GM18508 (cell line): ENCODE measurements at regions not wholly inside any gene's neighbourhood (a gene's known extent, or its start where the extent isn't known, plus 50 kb on each side); places are given as distances from the start of the nearest gene placed in this dataset.
A peak's percentile ranks its signal among the peaks of the same experiment; 100 is the strongest.
"Not testable (repeated sequence)": the region's sequence is repeated elsewhere in the genome, so short reads cannot be mapped to it uniquely, and the experiment has no call there.

Experiments
- ATAC-seq: cut with Tn5 transposase; IDR thresholded peaks from one replicate; pipeline ENCODE4 v1.9.1; 2021; ENCODE audit warnings: moderate number of reproducible peaks; ENCODE audit not compliant: insufficient read depth, unreplicated experiment

- ATAC-seq: no peak
Measured at GRCh38 chr2:12448846-12449505, 267.8 kb upstream of the TRIB2 start.

- ATAC-seq: no peak
Measured at GRCh38 chr2:12451726-12452125, 265.0 kb upstream of the TRIB2 start.

GRCh38 chr2:12452185-12452584 lies 264.6 kb upstream of the TRIB2 start:
- ATAC-seq: no peak

- no peak for ATAC-seq
Measured at GRCh38 chr2:12453731-12454130, 263.0 kb upstream of the TRIB2 start.

GRCh38 chr2:12455661-12456060 lies 261.1 kb upstream of the TRIB2 start:
- no peak for ATAC-seq

- peak; percentile 87 for ATAC-seq
Measured at GRCh38 chr2:12456293-12457106, 260.2 kb upstream of the TRIB2 start.

- ATAC-seq: no peak
Measured at GRCh38 chr2:12457831-12458230, 258.9 kb upstream of the TRIB2 start.

GRCh38 chr2:12463189-12463588 lies 253.5 kb upstream of the TRIB2 start:
- ATAC-seq: no peak

GRCh38 chr2:12465631-12466135 lies 251.1 kb upstream of the TRIB2 start:
- ATAC-seq: no peak

GRCh38 chr2:12467303-12467702 lies 249.4 kb upstream of the TRIB2 start:
- no peak for ATAC-seq

GRCh38 chr2:12469141-12469561 lies 247.6 kb upstream of the TRIB2 start:
- ATAC-seq: no peak

- not testable (repeated sequence) for ATAC-seq
Measured at GRCh38 chr2:12472265-12472664, 244.5 kb upstream of the TRIB2 start.

- no peak for ATAC-seq
Measured at GRCh38 chr2:12478151-12479064, 238.3 kb upstream of the TRIB2 start.

- no peak for ATAC-seq
Measured at GRCh38 chr2:12479065-12479601, 237.6 kb upstream of the TRIB2 start.

- ATAC-seq: no peak
Measured at GRCh38 chr2:12484536-12485115, 232.1 kb upstream of the TRIB2 start.

GRCh38 chr2:12486205-12487118 lies 230.3 kb upstream of the TRIB2 start:
- ATAC-seq: no peak

GRCh38 chr2:12487253-12488004 lies 229.3 kb upstream of the TRIB2 start:
- ATAC-seq: no peak
